ENCODE measurements at regions not wholly inside any gene's neighbourhood (a gene's known extent, or its start where the extent isn't known, plus 50 kb on each side); places are given as distances from the start of the nearest gene placed in this dataset.

GRCh38 chr1:177799746-177800145 lies 170.1 kb downstream of the SEC16B start:
- in situ Hi-C loops (cut with MboI; ENCODE audit: low pct_unique_long_range_greater_than_20kb, low sequenced_read_pairs, unreplicated experiment), result no loop called here
- no peak for DNase-seq (ENCODE audit: low spot score)
- no peak for TF ChIP-seq CTCF (IDR thresholded peaks at IDR 0.05; ENCODE audit: extremely low read depth, insufficient read depth, missing control alignments)

DNA sequence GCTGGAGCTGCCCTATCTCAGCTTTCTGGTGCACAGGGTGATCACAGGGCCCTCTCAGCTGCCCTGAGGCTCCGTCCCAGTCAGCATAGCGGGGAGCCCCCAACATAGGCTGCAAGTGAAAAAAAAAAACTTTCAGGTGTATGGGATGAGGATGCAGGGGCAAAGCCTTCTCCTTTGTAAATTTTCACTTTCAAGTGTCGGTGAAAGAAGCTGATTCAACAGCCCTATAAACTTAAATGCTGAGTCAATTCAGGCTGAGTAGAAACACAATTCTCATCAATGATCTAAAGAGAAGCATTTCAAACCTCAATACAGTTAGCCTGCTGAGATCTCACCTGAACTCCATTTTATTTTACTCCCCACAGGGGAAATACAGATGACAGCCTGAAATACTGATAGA lies 171.2 kb downstream of the SEC16B start:
- in situ Hi-C loops (cut with MboI; ENCODE audit: low pct_unique_long_range_greater_than_20kb, low sequenced_read_pairs, unreplicated experiment), result no loop called here
- no peak for DNase-seq (ENCODE audit: low spot score)
- TF ChIP-seq CTCF (IDR thresholded peaks at IDR 0.05; ENCODE audit: extremely low read depth, insufficient read depth, missing control alignments), result no peak

DNA sequence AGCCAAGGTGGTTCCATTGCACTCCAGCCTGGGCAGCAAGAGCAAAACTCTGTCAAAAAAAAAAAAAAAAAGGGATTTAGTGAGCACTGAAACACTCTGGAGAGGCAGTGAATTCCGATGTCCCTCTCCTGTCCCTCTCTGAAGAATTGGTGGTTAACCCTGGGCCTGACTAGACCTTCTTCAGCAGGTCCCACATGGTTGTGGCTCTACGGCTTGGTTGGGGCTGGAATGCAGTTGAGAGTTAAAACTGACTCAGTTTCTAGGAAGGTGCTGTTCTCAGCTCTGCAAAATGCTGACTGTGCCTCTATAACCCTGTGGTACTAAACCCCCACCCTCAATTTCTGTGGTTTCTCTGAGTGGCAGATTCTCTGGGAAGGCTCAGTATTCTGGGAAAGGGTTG lies 173.3 kb downstream of the SEC16B start:
- no peak for DNase-seq (ENCODE audit: low spot score)
- in situ Hi-C loops (cut with MboI; ENCODE audit: low pct_unique_long_range_greater_than_20kb, low sequenced_read_pairs, unreplicated experiment), result no loop called here
- TF ChIP-seq CTCF (IDR thresholded peaks at IDR 0.05; ENCODE audit: extremely low read depth, insufficient read depth, missing control alignments), result no peak

GRCh38 chr1:177794376-177794991 lies 175.4 kb downstream of the SEC16B start:
- DNase-seq (ENCODE audit: low spot score), result no peak
- in situ Hi-C loops (cut with MboI; ENCODE audit: low pct_unique_long_range_greater_than_20kb, low sequenced_read_pairs, unreplicated experiment), result no loop called here
- TF ChIP-seq CTCF (IDR thresholded peaks at IDR 0.05; ENCODE audit: extremely low read depth, insufficient read depth, missing control alignments), result no peak

GRCh38 chr1:177793900-177794299 lies 176.0 kb downstream of the SEC16B start:
- in situ Hi-C loops (cut with MboI; ENCODE audit: low pct_unique_long_range_greater_than_20kb, low sequenced_read_pairs, unreplicated experiment), result no loop called here
- DNase-seq (ENCODE audit: low spot score), result no peak
- no peak for TF ChIP-seq CTCF (IDR thresholded peaks at IDR 0.05; ENCODE audit: extremely low read depth, insufficient read depth, missing control alignments)

- no peak for DNase-seq (ENCODE audit: low spot score)
- no peak for TF ChIP-seq CTCF (IDR thresholded peaks at IDR 0.05; ENCODE audit: extremely low read depth, insufficient read depth, missing control alignments)
- in situ Hi-C loops (cut with MboI; ENCODE audit: low pct_unique_long_range_greater_than_20kb, low sequenced_read_pairs, unreplicated experiment), result no loop called here
These were observed 179.3 kb downstream of the SEC16B start for GRCh38 chr1:177790566-177790965.

- in situ Hi-C loops (cut with MboI; ENCODE audit: low pct_unique_long_range_greater_than_20kb, low sequenced_read_pairs, unreplicated experiment), result no loop called here
- DNase-seq (ENCODE audit: low spot score), result no peak
- TF ChIP-seq CTCF (IDR thresholded peaks at IDR 0.05; ENCODE audit: extremely low read depth, insufficient read depth, missing control alignments), result no peak
These were observed 179.9 kb downstream of the SEC16B start for GRCh38 chr1:177789956-177790355.

Data from GM13977 (cell line).